ENCODE measurements at regions not wholly inside any gene's neighbourhood (a gene's known extent, or its start where the extent isn't known, plus 50 kb on each side); places are given as distances from the start of the nearest gene placed in this dataset.

DNA sequence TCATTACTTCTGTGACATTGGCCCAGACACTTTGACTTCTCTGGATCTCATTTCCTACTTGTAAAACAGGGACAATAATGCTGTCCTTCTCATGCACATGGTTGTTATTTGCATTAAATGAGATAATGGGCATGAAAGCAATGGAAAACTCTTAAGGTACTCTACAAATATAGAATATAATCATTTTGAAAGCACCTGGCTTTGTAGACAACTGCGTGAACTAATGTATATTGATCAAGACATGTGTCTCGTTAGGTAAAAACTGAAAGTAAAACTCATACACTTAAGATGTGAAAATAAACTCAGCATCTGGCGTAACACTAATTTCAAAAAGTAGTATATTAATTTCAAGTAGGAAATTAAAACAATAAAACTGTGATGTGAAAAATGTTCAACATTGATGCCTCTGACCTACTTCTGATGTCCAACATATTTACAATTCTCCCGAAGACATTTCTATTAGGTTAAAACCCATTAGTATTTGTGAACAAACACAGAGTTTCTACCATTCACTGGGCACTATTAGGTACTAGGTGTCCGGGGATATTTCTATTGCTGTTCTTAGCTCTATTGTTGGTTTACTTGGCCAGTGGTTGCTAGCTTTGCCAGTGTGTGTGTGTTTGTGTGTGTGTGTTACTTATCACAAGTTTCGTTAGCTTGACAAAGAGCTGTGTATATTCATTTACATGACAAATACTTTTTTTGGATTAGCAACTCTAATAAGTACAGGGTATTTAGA lies 220.5 kb downstream of the KCNRG start:
- no peak overlapping the region for H3K4me3 ChIP-seq (ENCODE audit: low read depth, low read length)
- no peak for DNase-seq (ENCODE audit: low read depth, low spot score)
- in situ Hi-C loops (cut with HindIII; ENCODE audit: low sequenced_read_pairs) = no loop called here
- TF ChIP-seq, protein P1, sequence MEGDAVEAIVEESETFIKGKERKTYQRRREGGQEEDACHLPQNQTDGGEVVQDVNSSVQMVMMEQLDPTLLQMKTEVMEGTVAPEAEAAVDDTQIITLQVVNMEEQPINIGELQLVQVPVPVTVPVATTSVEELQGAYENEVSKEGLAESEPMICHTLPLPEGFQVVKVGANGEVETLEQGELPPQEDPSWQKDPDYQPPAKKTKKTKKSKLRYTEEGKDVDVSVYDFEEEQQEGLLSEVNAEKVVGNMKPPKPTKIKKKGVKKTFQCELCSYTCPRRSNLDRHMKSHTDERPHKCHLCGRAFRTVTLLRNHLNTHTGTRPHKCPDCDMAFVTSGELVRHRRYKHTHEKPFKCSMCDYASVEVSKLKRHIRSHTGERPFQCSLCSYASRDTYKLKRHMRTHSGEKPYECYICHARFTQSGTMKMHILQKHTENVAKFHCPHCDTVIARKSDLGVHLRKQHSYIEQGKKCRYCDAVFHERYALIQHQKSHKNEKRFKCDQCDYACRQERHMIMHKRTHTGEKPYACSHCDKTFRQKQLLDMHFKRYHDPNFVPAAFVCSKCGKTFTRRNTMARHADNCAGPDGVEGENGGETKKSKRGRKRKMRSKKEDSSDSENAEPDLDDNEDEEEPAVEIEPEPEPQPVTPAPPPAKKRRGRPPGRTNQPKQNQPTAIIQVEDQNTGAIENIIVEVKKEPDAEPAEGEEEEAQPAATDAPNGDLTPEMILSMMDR (IDR thresholded peaks at IDR 0.05; ENCODE audit: low read depth, low read length) = no peak

DNA sequence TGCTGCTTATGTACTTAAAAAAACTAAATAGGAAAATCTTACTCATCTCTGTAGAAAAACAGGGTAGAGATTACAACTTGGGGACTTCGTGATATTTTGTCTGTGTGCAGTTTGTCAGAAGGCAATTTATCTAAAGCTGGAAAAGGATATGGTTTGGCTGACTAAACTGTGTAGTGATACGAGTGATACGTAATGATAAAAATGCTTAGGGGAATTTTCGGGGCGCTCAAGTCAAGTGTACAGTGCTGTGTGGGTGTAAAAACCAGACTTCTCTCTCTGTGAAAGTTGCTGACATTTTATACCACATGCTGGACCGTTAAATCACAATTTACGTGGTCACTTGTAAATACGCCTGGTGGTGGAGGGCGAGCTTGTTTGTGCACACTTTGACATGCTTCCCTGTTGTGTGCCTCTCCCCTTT lies 221.7 kb downstream of the KCNRG start:
- peak; percentile 8 for DNase-seq (ENCODE audit: low read depth, low spot score)
- in situ Hi-C loops (cut with HindIII; ENCODE audit: low sequenced_read_pairs) = no loop called here
- H3K4me3 ChIP-seq (ENCODE audit: low read depth, low read length) = no peak overlapping the region
- TF ChIP-seq, protein P1 (IDR thresholded peaks at IDR 0.05; ENCODE audit: low read depth, low read length) = no peak

DNA sequence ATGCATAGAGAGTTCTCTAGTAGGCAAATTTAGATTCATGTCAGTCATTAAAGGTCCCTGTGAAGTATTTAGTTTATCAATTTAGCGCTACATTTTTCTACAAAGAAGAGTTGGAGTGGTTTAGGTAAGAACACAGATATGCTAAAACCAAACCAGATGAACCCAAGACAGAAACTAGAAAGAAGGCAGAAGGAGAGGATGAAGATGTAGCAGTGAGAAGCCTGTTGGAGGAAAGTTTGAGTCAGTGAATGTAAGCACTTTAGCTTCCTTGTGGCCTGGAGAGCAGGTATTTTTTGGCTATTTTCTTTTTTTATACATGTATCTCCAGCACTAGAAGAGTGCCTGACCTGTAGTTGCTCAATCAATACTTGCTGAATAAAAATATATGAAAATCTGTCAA lies 223.7 kb downstream of the KCNRG start:
- no peak for DNase-seq (ENCODE audit: low read depth, low spot score)
- TF ChIP-seq, protein P1 (IDR thresholded peaks at IDR 0.05; ENCODE audit: low read depth, low read length) = no peak

DNA sequence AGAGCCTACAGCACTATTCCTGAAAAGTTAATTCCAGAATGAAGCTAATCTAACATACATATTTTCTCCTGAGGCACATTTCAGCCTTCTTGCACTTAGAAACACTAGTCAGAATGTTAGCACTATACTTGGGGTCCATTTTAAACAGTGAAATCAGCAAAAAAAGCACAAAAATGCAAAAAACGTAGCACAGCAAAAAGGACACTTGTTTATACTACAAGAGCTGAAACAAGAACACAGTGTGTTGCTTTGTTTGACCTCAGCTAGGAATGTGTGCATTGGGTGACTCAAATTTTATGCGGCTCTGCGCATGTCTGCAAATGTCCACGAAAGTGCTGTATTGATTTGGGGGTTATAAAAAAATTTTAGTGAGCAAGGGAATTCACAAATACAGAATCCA lies 226.2 kb downstream of the KCNRG start:
- TF ChIP-seq, protein P1 (IDR thresholded peaks at IDR 0.05; ENCODE audit: low read depth, low read length) = no peak
- no peak overlapping the region for H3K4me3 ChIP-seq (ENCODE audit: low read depth, low read length)
- DNase-seq (ENCODE audit: low read depth, low spot score) = peak; percentile 11
- in situ Hi-C loops (cut with HindIII; ENCODE audit: low sequenced_read_pairs) = no loop called here

More for the DNA sequence above, 223.7 kb downstream of the KCNRG start:
- in situ Hi-C loops (cut with HindIII; ENCODE audit: low sequenced_read_pairs) = no loop called here
- H3K4me3 ChIP-seq (ENCODE audit: low read depth, low read length) = no peak overlapping the region

DNA sequence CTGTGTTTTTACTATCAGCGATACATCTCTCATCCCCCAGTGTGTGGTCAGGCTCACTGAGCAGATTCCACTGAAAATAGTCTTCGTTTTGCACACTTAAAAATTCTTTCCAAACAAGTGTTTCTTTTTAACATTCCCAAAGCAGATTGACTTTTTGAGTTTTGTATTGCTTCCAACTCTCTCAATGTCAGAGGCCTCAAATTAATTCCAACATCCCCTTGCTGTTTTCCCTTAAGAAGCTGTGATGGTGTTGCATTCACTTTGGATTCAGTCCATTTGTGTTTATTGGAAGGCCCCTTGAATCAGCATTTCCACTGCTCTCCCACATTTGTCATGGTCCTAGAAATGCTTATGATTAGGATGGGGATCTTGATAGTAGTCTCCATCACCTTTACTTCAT lies 228.7 kb downstream of the KCNRG start:
- no peak overlapping the region for H3K4me3 ChIP-seq (ENCODE audit: low read depth, low read length)
- in situ Hi-C loops (cut with HindIII; ENCODE audit: low sequenced_read_pairs) = no loop called here
- TF ChIP-seq, protein P1 (IDR thresholded peaks at IDR 0.05; ENCODE audit: low read depth, low read length) = no peak
- no peak for DNase-seq (ENCODE audit: low read depth, low spot score)

GRCh38 chr13:50244355-50244712 lies 229.1 kb downstream of the KCNRG start:
- in situ Hi-C loops (cut with HindIII; ENCODE audit: low sequenced_read_pairs) = no loop called here

More at GRCh38 chr13:50244355-50244712, 229.1 kb downstream of the KCNRG start:
- TF ChIP-seq, protein P1 (IDR thresholded peaks at IDR 0.05; ENCODE audit: low read depth, low read length) = no peak
- DNase-seq (ENCODE audit: low read depth, low spot score) = no peak
- H3K4me3 ChIP-seq (ENCODE audit: low read depth, low read length) = no peak overlapping the region

Measured in astrocyte of the spinal cord (primary cell).